GM12872 (cell line): ENCODE measurements at regions not wholly inside any gene's neighbourhood (a gene's known extent, or its start where the extent isn't known, plus 50 kb on each side); places are given as distances from the start of the nearest gene placed in this dataset.

ENCODE experiments used
- TF ChIP-seq, protein P1 (sequence below): IDR thresholded peaks from 3 replicates; pipeline ENCODE4 v1.5.1; 2011; ENCODE audit warnings: low read depth, mild to moderate bottlenecking, low read length, moderate library complexity; ENCODE audit not compliant: insufficient read depth

DNA sequence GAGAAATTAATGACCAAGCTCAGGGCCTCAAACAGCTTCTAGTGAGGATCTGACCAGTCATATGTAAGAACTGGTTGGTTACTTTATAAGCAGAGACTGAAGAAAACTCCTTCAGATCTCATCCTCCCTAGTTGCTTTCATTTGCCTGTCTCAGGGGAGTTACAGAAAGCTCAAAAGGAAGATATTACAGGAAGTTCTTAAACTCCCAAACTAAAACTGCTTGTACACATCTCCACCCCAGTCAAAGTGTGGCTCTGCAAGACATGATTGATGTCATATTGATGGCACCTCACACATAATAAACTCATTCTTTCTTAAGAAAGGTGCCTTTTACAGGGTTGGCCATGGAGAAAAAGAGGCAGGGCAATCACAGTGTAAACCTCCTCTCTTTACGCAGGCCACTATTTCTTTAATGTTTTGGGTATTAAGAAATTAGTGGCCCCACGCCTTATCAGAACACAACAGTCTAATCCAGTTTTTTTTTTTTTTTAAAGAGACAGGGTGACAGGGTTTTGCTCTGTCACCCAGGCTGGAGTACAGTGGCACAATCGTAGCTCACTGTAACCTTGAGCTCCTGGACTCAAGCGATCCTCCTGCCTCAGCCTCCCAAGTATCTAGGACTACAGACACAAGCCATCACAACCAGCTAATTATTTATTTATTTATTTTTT is 62.6 kb upstream of the STK17B start:
- TF ChIP-seq, protein P1, sequence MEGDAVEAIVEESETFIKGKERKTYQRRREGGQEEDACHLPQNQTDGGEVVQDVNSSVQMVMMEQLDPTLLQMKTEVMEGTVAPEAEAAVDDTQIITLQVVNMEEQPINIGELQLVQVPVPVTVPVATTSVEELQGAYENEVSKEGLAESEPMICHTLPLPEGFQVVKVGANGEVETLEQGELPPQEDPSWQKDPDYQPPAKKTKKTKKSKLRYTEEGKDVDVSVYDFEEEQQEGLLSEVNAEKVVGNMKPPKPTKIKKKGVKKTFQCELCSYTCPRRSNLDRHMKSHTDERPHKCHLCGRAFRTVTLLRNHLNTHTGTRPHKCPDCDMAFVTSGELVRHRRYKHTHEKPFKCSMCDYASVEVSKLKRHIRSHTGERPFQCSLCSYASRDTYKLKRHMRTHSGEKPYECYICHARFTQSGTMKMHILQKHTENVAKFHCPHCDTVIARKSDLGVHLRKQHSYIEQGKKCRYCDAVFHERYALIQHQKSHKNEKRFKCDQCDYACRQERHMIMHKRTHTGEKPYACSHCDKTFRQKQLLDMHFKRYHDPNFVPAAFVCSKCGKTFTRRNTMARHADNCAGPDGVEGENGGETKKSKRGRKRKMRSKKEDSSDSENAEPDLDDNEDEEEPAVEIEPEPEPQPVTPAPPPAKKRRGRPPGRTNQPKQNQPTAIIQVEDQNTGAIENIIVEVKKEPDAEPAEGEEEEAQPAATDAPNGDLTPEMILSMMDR, result no peak

DNA sequence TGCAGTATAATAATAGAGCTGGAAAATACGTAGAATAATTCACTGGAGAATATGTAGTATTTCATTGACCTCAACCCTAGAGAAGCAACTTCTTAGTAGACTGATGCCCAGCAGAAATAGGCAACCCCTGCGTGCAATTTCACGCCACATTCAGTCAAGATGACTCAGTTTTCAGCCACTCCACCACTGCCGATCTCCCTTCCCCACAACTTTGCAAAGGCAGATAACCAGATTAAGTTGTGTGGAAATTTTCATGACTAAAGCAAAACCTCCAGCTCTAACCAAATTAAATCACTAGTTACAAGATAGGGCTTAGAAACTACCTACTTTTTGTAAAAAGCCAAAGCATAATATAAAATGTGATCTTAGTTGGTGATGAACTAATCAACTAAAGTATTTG is 63.3 kb upstream of the STK17B start:
- TF ChIP-seq, protein P1, result no peak

GRCh38 chr2:196238836-196239380 is 67.5 kb upstream of the STK17B start:
- TF ChIP-seq, protein P1, result no peak

DNA sequence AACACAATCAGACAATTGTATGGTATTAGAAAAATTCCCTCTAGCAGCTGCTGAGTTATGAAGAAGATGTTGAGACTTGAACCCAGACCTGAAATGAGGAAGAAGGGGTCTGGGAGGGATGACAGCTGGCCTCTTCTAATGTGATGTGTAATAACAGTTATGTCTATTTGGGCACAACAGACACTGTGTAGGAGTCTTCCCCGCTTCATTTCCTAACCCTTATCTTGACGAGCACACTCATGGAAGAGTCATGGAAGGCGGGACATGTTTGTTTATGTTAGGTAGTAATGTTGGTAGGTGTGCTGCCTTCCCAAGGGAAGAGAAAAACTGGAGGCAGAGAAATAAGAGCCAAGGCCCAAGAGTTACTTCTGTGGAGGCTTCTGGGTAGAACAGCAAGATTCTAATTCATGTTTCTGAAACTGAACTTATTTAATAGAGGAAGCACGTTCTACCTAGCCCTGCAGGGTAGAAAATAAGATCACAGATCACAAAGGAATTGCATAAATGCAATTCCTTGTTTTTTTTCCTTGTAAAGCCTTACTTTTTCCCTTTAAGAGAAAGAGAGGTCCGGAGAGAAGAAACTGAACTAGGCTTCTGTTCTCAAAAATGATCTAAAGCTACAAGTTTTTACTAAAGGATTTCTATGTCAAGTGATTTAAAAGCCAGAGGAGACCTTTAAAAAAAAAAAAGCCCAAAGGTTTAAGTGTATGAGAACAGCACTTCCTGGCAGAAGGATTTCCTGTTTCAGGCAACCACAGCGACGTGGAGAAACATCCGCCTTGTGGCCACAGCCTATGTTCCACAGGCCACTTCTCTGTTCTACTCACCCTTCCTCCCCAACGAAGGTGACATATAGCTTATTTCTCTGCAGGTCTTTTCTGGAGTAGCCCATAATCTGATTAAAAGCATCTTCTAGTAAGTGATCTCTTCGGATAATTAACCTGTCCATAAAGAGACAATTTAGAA is 68.5 kb upstream of the STK17B start:
- TF ChIP-seq, protein P1, result 0 out of 3 replicates have a peak, but pooled peaks have one; percentile 13

DNA sequence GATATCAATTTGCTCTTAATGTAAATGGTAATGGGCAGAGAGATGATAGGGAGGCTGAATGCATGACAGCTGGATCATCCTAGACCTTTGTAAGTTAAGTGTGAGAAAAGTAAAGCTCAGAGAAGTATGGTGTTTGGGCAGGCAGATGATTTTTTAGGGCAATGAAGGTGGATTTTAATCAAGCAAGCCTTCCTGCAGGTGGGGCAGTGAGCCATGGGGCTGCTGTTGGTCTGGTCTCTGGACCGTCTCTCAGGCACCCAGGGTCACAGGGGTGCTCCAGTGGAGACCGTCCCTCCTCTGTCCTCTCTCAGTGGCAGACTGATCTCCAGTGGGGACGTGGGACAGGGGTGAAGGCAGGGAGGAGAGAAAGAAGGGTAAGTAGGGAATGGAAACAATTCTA is 69.8 kb upstream of the STK17B start:
- TF ChIP-seq, protein P1, result peak; percentile 22; the same call in 2 of the 3 replicates

GRCh38 chr2:196242131-196242620 is 70.8 kb upstream of the STK17B start:
- TF ChIP-seq, protein P1, result no peak

DNA sequence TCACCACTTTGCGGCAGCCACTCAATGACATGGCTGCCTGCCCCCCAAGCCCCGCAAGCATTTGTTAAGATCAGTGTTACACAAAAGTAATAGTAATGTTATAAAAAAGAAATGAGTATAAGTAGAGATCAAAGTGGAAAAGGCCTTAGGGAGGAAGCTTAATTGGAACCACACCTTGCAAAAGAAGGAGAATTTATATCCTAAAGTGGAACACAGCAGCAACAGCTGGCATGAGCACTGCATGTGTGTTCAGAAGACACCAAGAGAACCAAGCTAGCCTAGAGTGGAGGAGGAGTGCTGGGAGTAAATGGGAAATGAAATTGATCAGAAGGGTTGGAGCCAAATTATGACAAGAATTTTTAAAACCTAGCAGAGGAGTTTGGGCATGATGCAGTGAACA is 73.1 kb upstream of the STK17B start:
- TF ChIP-seq, protein P1, result no peak
